ENCODE measurements at regions not wholly inside any gene's neighbourhood (a gene's known extent, or its start where the extent isn't known, plus 50 kb on each side); places are given as distances from the start of the nearest gene placed in this dataset.

DNA sequence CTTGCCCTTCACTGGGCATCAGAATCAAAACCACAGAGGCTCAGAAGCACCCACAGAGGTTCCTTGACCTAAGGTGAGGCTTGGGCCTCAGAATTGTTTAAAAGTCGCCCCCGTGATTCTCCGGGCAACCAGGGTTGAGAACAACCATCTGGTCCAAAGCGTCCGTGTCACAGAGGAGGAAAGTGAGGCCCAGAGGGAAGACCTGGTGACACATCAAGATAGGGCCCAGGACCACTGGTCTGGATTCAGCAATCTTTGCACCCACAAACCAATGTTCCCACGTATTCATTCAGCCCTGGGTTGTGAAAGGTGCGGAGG lies 272.6 kb downstream of the UACA start:
- intact Hi-C loops (cut with DNase I; ENCODE audit: low total_unique reads): no loop called here
- no peak for DNase-seq
- TF ChIP-seq, protein P1, sequence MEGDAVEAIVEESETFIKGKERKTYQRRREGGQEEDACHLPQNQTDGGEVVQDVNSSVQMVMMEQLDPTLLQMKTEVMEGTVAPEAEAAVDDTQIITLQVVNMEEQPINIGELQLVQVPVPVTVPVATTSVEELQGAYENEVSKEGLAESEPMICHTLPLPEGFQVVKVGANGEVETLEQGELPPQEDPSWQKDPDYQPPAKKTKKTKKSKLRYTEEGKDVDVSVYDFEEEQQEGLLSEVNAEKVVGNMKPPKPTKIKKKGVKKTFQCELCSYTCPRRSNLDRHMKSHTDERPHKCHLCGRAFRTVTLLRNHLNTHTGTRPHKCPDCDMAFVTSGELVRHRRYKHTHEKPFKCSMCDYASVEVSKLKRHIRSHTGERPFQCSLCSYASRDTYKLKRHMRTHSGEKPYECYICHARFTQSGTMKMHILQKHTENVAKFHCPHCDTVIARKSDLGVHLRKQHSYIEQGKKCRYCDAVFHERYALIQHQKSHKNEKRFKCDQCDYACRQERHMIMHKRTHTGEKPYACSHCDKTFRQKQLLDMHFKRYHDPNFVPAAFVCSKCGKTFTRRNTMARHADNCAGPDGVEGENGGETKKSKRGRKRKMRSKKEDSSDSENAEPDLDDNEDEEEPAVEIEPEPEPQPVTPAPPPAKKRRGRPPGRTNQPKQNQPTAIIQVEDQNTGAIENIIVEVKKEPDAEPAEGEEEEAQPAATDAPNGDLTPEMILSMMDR (IDR thresholded peaks at IDR 0.05): no peak
- TF ChIP-seq POLR2A (IDR thresholded peaks at IDR 0.05): no peak

GRCh38 chr15:70490148-70490837 lies 273.1 kb downstream of the UACA start:
- Histone ChIP-seq H3K27ac (no peak overlapping the region), H3K9me3 (no peaks in the 10 kb centered on the region), H3K4me3 (no peak overlapping the region), H3K27me3 (no peaks in the 10 kb centered on the region), H3K4me1 (peaks cover 0 to 3% of the 10 kb centered on the region in 2 donors), H3K36me3 (no peaks in the 10 kb centered on the region)
- intact Hi-C loops (cut with DNase I; ENCODE audit: low total_unique reads): no loop called here
- TF ChIP-seq, protein P1 (IDR thresholded peaks at IDR 0.05): no peak
- no peak for TF ChIP-seq POLR2A (IDR thresholded peaks at IDR 0.05)
- no peak for DNase-seq

More for the DNA sequence above, 272.6 kb downstream of the UACA start:
- Histone ChIP-seq H3K27me3 (no peaks in the 10 kb centered on the region), H3K36me3 (no peaks in the 10 kb centered on the region), H3K27ac (no peak overlapping the region), H3K4me3 (no peak overlapping the region), H3K9me3 (no peaks in the 10 kb centered on the region), H3K4me1 (peaks cover 0 to 6% of the 10 kb centered on the region in 2 donors)

DNA sequence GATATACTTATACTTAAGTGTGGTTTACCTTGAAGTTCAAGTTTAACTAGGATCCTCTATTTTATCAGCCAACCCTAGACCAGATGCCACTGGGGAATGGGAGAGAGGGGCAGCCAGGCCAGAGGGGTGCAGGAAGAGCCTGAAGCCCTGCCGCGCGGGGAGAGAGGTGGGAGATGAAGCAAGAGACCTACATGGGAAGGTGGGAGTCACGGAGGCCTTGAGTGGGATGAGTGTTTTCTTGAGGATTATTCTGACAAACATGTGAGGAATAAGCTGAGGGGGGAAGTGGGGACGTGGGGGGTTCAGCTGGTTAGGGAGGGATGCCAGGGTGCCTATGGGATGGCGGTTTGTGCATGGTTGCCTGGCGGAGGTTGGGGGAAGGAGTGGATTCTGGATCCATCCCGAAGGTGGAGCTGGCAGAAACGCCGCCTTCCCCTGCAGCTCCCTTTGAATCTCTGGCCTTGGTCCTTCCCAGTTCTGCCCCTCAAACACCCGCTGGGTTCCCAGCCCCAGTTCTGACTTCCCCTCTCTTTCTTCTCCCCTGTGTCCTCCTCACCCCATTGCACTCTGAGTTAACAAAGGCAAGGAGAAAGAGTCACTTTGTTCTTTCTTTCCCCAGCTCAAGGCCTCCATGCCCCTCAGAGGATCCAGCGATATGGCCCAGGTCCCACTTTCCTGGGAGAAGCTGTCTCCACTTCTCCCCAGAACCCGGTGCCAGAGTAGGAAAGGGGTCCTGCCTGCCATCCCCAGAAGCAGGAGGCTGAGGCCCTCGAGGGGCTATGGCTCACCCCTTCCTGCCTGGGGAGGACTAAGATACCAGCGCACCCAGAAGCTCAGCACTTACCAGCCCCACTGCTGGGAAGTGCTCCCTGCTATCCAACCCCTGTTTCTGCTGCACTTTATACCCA lies 274.2 kb downstream of the UACA start:
- intact Hi-C loops (cut with DNase I; ENCODE audit: low total_unique reads): loop anchor here (5.0 kb wide), 1 partner anchor 1012 kb away; no protein-coding TSS in a partner anchor
- Histone ChIP-seq H3K4me3 (no peak overlapping the region), H3K27ac (no peak overlapping the region), H3K4me1 (no peaks in the 10 kb centered on the region), H3K9me3 (no peaks in the 10 kb centered on the region), H3K27me3 (no peaks in the 10 kb centered on the region), H3K36me3 (no peaks in the 10 kb centered on the region)
- TF ChIP-seq, protein P1 (IDR thresholded peaks at IDR 0.05): no peak
- TF ChIP-seq POLR2A (IDR thresholded peaks at IDR 0.05): no peak
- DNase-seq: no peak

GRCh38 chr15:70488002-70488605 lies 275.3 kb downstream of the UACA start:
- no peaks in the 10 kb centered on the region for H3K36me3 ChIP-seq
- no peak overlapping the region for H3K4me3 ChIP-seq
- no peaks in the 10 kb centered on the region for H3K9me3 ChIP-seq
- no peak for TF ChIP-seq POLR2A (IDR thresholded peaks at IDR 0.05)
- TF ChIP-seq, protein P1 (IDR thresholded peaks at IDR 0.05): peak; percentile 93 to 98 (median 95)
- H3K27ac ChIP-seq: no peak overlapping the region
- intact Hi-C loops (cut with DNase I; ENCODE audit: low total_unique reads): loop anchor here (5.0 kb wide), 1 partner anchor 1011 kb away; no protein-coding TSS in a partner anchor
- H3K27me3 ChIP-seq: no peaks in the 10 kb centered on the region
- DNase-seq: peak; percentile 71 to 80
- no peaks in the 10 kb centered on the region for H3K4me1 ChIP-seq
